Upper lobe of left lung (tissue), 4 donors: ENCODE measurements at regions not wholly inside any gene's neighbourhood (a gene's known extent, or its start where the extent isn't known, plus 50 kb on each side); places are given as distances from the start of the nearest gene placed in this dataset.

Source experiments
- POLR2A ChIP-seq, 4 donors: fragments of 450-650 bp; IDR thresholded peaks; one replicate each; pipeline ENCODE4 v1.5.1; 2016 to 2017; ENCODE audit warnings: antibody characterized with exemption in 4 of 4, mild to moderate bottlenecking in 2 of 4
- POLR2AphosphoS5 ChIP-seq, 2 donors: sonication (generic); formaldehyde crosslinking; IDR thresholded peaks; one replicate each; pipeline ENCODE4 v1.5.1; 2017; ENCODE audit warnings: antibody characterized with exemption in 2 of 2
- TF ChIP-seq, protein P1 (sequence below), 6 experiments: fragments of 450-650 bp in 4 of 6; fragments of 200-600 bp in 2 of 6; sonication (generic) in 2 of 6; IDR thresholded peaks; one replicate each; pipeline ENCODE4 v1.5.1; 2016 to 2019; ENCODE audit warnings: antibody characterized with exemption in 6 of 6

DNA sequence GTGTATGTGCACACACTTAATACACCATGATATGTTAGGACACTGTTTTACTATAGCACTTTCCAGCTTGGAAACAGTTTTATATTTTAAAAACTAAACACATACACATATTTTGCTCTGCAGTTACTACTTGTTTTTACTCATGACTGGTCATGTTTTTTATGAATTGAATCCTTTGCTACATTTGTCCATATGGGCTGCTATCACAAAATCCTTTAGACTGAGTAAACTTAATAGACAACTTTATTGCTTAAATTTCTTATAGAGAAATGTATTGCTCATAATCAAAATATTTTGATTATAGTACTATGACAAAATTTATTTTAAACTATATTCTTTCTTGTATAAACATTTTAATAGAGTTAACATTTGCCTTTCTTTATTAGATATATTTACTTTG is 314.8 kb downstream of the RBM43 start:
- TF ChIP-seq, protein P1, sequence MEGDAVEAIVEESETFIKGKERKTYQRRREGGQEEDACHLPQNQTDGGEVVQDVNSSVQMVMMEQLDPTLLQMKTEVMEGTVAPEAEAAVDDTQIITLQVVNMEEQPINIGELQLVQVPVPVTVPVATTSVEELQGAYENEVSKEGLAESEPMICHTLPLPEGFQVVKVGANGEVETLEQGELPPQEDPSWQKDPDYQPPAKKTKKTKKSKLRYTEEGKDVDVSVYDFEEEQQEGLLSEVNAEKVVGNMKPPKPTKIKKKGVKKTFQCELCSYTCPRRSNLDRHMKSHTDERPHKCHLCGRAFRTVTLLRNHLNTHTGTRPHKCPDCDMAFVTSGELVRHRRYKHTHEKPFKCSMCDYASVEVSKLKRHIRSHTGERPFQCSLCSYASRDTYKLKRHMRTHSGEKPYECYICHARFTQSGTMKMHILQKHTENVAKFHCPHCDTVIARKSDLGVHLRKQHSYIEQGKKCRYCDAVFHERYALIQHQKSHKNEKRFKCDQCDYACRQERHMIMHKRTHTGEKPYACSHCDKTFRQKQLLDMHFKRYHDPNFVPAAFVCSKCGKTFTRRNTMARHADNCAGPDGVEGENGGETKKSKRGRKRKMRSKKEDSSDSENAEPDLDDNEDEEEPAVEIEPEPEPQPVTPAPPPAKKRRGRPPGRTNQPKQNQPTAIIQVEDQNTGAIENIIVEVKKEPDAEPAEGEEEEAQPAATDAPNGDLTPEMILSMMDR (IDR thresholded peaks at IDR 0.05), result no peak
- TF ChIP-seq POLR2AphosphoS5 (IDR thresholded peaks at IDR 0.05), result no peak
- no peak for TF ChIP-seq POLR2A (IDR thresholded peaks at IDR 0.05)
